K562 (cell line): ENCODE measurements at regions not wholly inside any gene's neighbourhood (a gene's known extent, or its start where the extent isn't known, plus 50 kb on each side); places are given as distances from the start of the nearest gene placed in this dataset.

Experiments
- ATAC-seq: fragments of 200-7000 bp; cut with Tn5 transposase; 3 replicates; pipeline ENCODE4 v1.9.1; 2020; ENCODE audit warnings: moderate library complexity
- BruUV-seq: library from RNA; stranded (reverse); fragments of 400-500 nt; replicated peaks from 2 replicates; lab custom pipeline; 2021; lab: Mats Ljungman, UMichigan
- CTCF ChIA-PET: fragments of 300-600 bp; formaldehyde crosslinking; extraction: SDS; loops from one replicate; lab custom pipeline; 2021; ENCODE audit warnings: low intra/inter-chr PET ratio; lab: Yijun Ruan, JAX
- POLR2A ChIA-PET: fragments of 300-600, 350-650 bp; sonication (Branson Sonifier 250); formaldehyde crosslinking; extraction: SDS; loops from one replicate; lab custom pipeline; 2021; ENCODE audit warnings: antibody characterized with exemption, inconsistent platforms; lab: Yijun Ruan, JAX
- DNase-seq, 4 experiments: peaks; one replicate each; pipeline versions ENCODE4 v3.0.0 to v3.0.0-alpha.2; 2011 to 2018; ENCODE audit warnings: low spot score in 3 of 4, mixed read lengths in 3 of 4; ENCODE audit errors: extremely low read depth in 1 of 4
- FAIRE-seq: peaks from 2 replicates; lab custom pipeline; 2011; peaks lifted over from hg19 to GRCh38; lab: Jason Lieb, UNC
- H2AFZ ChIP-seq: 2 replicates; pipeline ENCODE4 v1.6.0; 2011; ENCODE audit warnings: low read depth, low read length, control low read depth, inconsistent platforms
- H3K27ac ChIP-seq: fragments of 200-600 bp; 3 replicates; pipeline ENCODE4 v1.8.0; 2011; ENCODE audit warnings: low read depth, mild to moderate bottlenecking, control low read depth, inconsistent platforms, low read length, moderate library complexity, mixed read lengths; ENCODE audit errors: extremely low read depth
- H3K27me3 ChIP-seq, 2 experiments: fragments of 300-600 bp in 1 of 2; 2 replicates in 1 of 2; 3 replicates in 1 of 2; pipeline versions ENCODE4 v1.6.0 to v1.8.0; 2011; ENCODE audit warnings: inconsistent platforms in 2 of 2, low read length in 2 of 2, mild to moderate bottlenecking in 1 of 2, mixed read lengths in 1 of 2, moderate library complexity in 1 of 2; ENCODE audit not compliant: control insufficient read depth in 2 of 2, insufficient read depth in 2 of 2
- H3K36me3 ChIP-seq: fragments of 300-600 bp; 3 replicates; pipeline ENCODE4 v1.8.0; 2011; ENCODE audit warnings: mild to moderate bottlenecking, low read length, inconsistent platforms; ENCODE audit not compliant: control insufficient read depth, insufficient read depth
- H3K4me1 ChIP-seq, 2 experiments: fragments of 200-600 bp in 1 of 2; replicated peaks in 1 of 2; 2 replicates in 1 of 2; 3 replicates in 1 of 2; pipeline versions ENCODE4 v1.5.1 to v1.8.0; 2011; ENCODE audit warnings: inconsistent platforms in 2 of 2, low read length in 2 of 2, mild to moderate bottlenecking in 1 of 2, mixed read lengths in 1 of 2, moderate library complexity in 1 of 2; ENCODE audit not compliant: control insufficient read depth in 2 of 2, insufficient read depth in 2 of 2
- H3K4me2 ChIP-seq: 2 replicates; pipeline ENCODE4 v1.6.1; 2011; ENCODE audit warnings: low read length, control low read depth, inconsistent platforms, mixed read lengths; ENCODE audit not compliant: insufficient read depth
- H3K4me3 ChIP-seq: fragments of 200-600 bp; sonication (generic), shearing (Covaris generic); 2 replicates; pipeline ENCODE4 v1.5.1; 2016; ENCODE audit warnings: control low read depth, inconsistent platforms
- H3K79me2 ChIP-seq: fragments of 200-600 bp; 3 replicates; pipeline ENCODE4 v1.8.0; 2011; ENCODE audit warnings: low read length, inconsistent platforms; ENCODE audit not compliant: control insufficient read depth, insufficient read depth
- H3K9ac ChIP-seq, 2 experiments: 2 replicates each; pipeline versions ENCODE4 v1.6.0 to v1.6.1; 2011; ENCODE audit warnings: low read depth in 2 of 2, low read length in 2 of 2, control low read depth in 1 of 2, inconsistent platforms in 1 of 2, mild to moderate bottlenecking in 1 of 2, mixed read lengths in 1 of 2; ENCODE audit not compliant: insufficient read depth in 1 of 2
- H3K9me1 ChIP-seq: one replicate; pipeline ENCODE4 v1.6.0; 2011; ENCODE audit warnings: inconsistent platforms, mild to moderate bottlenecking, low read length, moderate library complexity; ENCODE audit not compliant: control insufficient read depth, insufficient read depth
- H3K9me3 ChIP-seq: replicated peaks from 2 replicates; pipeline ENCODE4 v1.5.1; 2011; ENCODE audit warnings: low read depth, low read length, inconsistent platforms; ENCODE audit not compliant: control insufficient read depth, insufficient read depth
- H4K20me1 ChIP-seq: replicated peaks from 2 replicates; pipeline ENCODE4 v1.6.1; 2011; ENCODE audit warnings: low read length, inconsistent platforms, mixed read lengths; ENCODE audit not compliant: control insufficient read depth, insufficient read depth
- DIDO1 ChIP-seq: fragments of 450-650 bp; IDR thresholded peaks from 2 replicates; pipeline ENCODE4 v1.6.1; 2016; ENCODE audit warnings: low read depth, missing biosample characterization, missing genetic modification characterization
- E2F4 ChIP-seq: sonication (generic); formaldehyde crosslinking; IDR thresholded peaks from 2 replicates; pipeline ENCODE4 v1.8.0; 2022; ENCODE audit warnings: mild to moderate bottlenecking, low read depth, missing genetic modification reagents
- STAT5A ChIP-seq: IDR thresholded peaks from 2 replicates; pipeline ENCODE4 v1.6.1; 2012; ENCODE audit warnings: low read length, inconsistent platforms, borderline replicate concordance
- ZNF354B ChIP-seq: fragments of 250-450 bp; sonication (Bioruptor Pico); IDR thresholded peaks from 2 replicates; pipeline ENCODE4 v1.4.0; 2020
- ZNF444 ChIP-seq: fragments of 250-450 bp; sonication (Bioruptor Pico); IDR thresholded peaks from 2 replicates; pipeline ENCODE4 v1.4.0; 2020; ENCODE audit warnings: mild to moderate bottlenecking, moderate library complexity
- ZNF584 ChIP-seq: fragments of 200-800 bp; sonication (Bioruptor generic); IDR thresholded peaks from 2 replicates; pipeline ENCODE4 v1.6.1; 2016; ENCODE audit warnings: low read depth, mild to moderate bottlenecking, missing genetic modification characterization, missing compliant biosample characterization
- WGBS: fragments of 100-300 bp; shearing (Covaris generic); methylation state at CpG from one replicate; pipeline ENCODE4 v1.1.6; 2016; ENCODE audit warnings: low coverage, mixed read lengths; ENCODE audit not compliant: insufficient coverage; ENCODE audit errors: missing lambda C conversion rate; 5-methylcytosine and 5-hydroxymethylcytosine counted together
- in situ Hi-C: fragments of 300-500 bp; cut with MboI; formaldehyde crosslinking; loops from 4 replicates; pipeline ENCODE4 v1.15.0; 2018; ENCODE audit warnings: inconsistent platforms, mixed read lengths
- intact Hi-C: fragments of 100-400 bp; cut with micrococcal nuclease; formaldehyde crosslinking; loops from 2 replicates; pipeline ENCODE4 v1.14.2; 2022
- TF ChIP-seq, protein P1 (sequence below): fragments of 450-650 bp; IDR thresholded peaks from 2 replicates; pipeline ENCODE4 v1.7.0; 2016; ENCODE audit warnings: borderline replicate concordance
- TF ChIP-seq, protein P2 (sequence below): fragments of 250-450 bp; sonication (Bioruptor Pico); IDR thresholded peaks from 2 replicates; pipeline ENCODE4 v1.8.0; 2022; ENCODE audit warnings: inconsistent platforms, mild to moderate bottlenecking, moderate library complexity, borderline replicate concordance
- TF ChIP-seq, protein P3 (sequence below): sonication (generic); formaldehyde crosslinking; IDR thresholded peaks from 2 replicates; pipeline ENCODE4 v1.8.0; 2023; ENCODE audit warnings: mild to moderate bottlenecking, missing genetic modification reagents
- TF ChIP-seq, protein P4 (sequence below), 2 experiments: fragments of 450-650 bp in 1 of 2; IDR thresholded peaks; 2 replicates each; pipeline ENCODE4 v1.6.1; 2011 to 2017; ENCODE audit warnings: low read depth in 2 of 2, antibody characterized with exemption in 1 of 2, borderline replicate concordance in 1 of 2, low read length in 1 of 2, mild to moderate bottlenecking in 1 of 2, mixed read lengths in 1 of 2; ENCODE audit not compliant: control insufficient read depth in 1 of 2

- ChIA-PET CTCF (no interaction called here), POLR2A (no interaction called here)
- Histone ChIP-seq H3K27ac (no peak overlapping the region), H3K36me3 (no peaks in the 10 kb centered on the region), H3K79me2 (no peaks in the 10 kb centered on the region), H3K9me1 (no peaks in the 10 kb centered on the region), H3K4me2 (no peak overlapping the region), H3K4me3 (no peak overlapping the region), H4K20me1 (no peaks in the 10 kb centered on the region), H3K9ac (no peak overlapping the region), H2AFZ (no peak overlapping the region), H3K9me3 (no peaks in the 10 kb centered on the region), H3K4me1 (no peaks in the 10 kb centered on the region), H3K27me3 (no peaks in the 10 kb centered on the region)
- intact Hi-C loops (no loop called here), in situ Hi-C loops (no loop called here)
- FAIRE-seq: no peak
- DNase-seq: no peak
- BruUV-seq: no TSS peak
- 0% methylated on average over 4 of the region's 4 CpGs for WGBS
- no peak for ATAC-seq
- TF ChIP-seq, protein P1, sequence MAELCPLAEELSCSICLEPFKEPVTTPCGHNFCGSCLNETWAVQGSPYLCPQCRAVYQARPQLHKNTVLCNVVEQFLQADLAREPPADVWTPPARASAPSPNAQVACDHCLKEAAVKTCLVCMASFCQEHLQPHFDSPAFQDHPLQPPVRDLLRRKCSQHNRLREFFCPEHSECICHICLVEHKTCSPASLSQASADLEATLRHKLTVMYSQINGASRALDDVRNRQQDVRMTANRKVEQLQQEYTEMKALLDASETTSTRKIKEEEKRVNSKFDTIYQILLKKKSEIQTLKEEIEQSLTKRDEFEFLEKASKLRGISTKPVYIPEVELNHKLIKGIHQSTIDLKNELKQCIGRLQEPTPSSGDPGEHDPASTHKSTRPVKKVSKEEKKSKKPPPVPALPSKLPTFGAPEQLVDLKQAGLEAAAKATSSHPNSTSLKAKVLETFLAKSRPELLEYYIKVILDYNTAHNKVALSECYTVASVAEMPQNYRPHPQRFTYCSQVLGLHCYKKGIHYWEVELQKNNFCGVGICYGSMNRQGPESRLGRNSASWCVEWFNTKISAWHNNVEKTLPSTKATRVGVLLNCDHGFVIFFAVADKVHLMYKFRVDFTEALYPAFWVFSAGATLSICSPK: no peak
- TF ChIP-seq STAT5A (no peak), DIDO1 (tag) (no peak), ZNF444 (CRISPR knock-in tag) (no peak), E2F4 (CRISPR knock-in tag) (no peak), ZNF584 (no peak), ZNF354B (CRISPR knock-in tag) (no peak)
- TF ChIP-seq, protein P2, sequence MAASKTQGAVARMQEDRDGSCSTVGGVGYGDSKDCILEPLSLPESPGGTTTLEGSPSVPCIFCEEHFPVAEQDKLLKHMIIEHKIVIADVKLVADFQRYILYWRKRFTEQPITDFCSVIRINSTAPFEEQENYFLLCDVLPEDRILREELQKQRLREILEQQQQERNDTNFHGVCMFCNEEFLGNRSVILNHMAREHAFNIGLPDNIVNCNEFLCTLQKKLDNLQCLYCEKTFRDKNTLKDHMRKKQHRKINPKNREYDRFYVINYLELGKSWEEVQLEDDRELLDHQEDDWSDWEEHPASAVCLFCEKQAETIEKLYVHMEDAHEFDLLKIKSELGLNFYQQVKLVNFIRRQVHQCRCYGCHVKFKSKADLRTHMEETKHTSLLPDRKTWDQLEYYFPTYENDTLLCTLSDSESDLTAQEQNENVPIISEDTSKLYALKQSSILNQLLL (CRISPR knock-in tag): no peak
- TF ChIP-seq, protein P3, sequence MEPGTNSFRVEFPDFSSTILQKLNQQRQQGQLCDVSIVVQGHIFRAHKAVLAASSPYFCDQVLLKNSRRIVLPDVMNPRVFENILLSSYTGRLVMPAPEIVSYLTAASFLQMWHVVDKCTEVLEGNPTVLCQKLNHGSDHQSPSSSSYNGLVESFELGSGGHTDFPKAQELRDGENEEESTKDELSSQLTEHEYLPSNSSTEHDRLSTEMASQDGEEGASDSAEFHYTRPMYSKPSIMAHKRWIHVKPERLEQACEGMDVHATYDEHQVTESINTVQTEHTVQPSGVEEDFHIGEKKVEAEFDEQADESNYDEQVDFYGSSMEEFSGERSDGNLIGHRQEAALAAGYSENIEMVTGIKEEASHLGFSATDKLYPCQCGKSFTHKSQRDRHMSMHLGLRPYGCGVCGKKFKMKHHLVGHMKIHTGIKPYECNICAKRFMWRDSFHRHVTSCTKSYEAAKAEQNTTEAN: no peak
- TF ChIP-seq, protein P4, sequence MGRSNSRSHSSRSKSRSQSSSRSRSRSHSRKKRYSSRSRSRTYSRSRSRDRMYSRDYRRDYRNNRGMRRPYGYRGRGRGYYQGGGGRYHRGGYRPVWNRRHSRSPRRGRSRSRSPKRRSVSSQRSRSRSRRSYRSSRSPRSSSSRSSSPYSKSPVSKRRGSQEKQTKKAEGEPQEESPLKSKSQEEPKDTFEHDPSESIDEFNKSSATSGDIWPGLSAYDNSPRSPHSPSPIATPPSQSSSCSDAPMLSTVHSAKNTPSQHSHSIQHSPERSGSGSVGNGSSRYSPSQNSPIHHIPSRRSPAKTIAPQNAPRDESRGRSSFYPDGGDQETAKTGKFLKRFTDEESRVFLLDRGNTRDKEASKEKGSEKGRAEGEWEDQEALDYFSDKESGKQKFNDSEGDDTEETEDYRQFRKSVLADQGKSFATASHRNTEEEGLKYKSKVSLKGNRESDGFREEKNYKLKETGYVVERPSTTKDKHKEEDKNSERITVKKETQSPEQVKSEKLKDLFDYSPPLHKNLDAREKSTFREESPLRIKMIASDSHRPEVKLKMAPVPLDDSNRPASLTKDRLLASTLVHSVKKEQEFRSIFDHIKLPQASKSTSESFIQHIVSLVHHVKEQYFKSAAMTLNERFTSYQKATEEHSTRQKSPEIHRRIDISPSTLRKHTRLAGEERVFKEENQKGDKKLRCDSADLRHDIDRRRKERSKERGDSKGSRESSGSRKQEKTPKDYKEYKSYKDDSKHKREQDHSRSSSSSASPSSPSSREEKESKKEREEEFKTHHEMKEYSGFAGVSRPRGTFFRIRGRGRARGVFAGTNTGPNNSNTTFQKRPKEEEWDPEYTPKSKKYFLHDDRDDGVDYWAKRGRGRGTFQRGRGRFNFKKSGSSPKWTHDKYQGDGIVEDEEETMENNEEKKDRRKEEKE (IDR thresholded peaks at IDR 0.05; ENCODE audit: borderline replicate concordance in 1 of 2, control insufficient read depth in 1 of 2, low read depth in 2 of 2, low read length in 1 of 2): no peak
Observed at GRCh38 chrX:7709845-7710244, 133.1 kb upstream of the VCX start.
